IMR-90 (cell line): ENCODE measurements at regions not wholly inside any gene's neighbourhood (a gene's known extent, or its start where the extent isn't known, plus 50 kb on each side); places are given as distances from the start of the nearest gene placed in this dataset.

Experiments
- ATAC-seq: fragments of 200-7000 bp; cut with Tn5 transposase; 2 replicates; pipeline ENCODE4 v1.9.1; 2020; ENCODE audit warnings: low read depth, mild to moderate bottlenecking, moderate library complexity
- BruUV-seq: library from RNA; stranded (reverse); fragments of 400-500 nt; replicated peaks from 2 replicates; lab custom pipeline; 2021; lab: Mats Ljungman, UMichigan
- CTCF ChIA-PET: fragments of 300-600 bp; formaldehyde crosslinking; extraction: SDS; loops from one replicate; lab custom pipeline; 2021; ENCODE audit warnings: antibody characterized with exemption; lab: Yijun Ruan, JAX
- POLR2A ChIA-PET: fragments of 300-600 bp; sonication (Branson Sonifier 250); formaldehyde crosslinking; loops from one replicate; lab custom pipeline; 2022; ENCODE audit warnings: antibody characterized with exemption; ENCODE audit not compliant: unreplicated experiment; lab: Charles Lee
- DNase-seq: peaks from one replicate; pipeline ENCODE4 v3.0.0; 2013
- H2AFZ ChIP-seq: replicated peaks from 2 replicates; pipeline ENCODE3; 2013; ENCODE audit warnings: low read length, mild to moderate bottlenecking; ENCODE audit not compliant: poor library complexity
- H2AK5ac ChIP-seq: 2 replicates; pipeline ENCODE4 v1.6.1; 2013; ENCODE audit warnings: low read depth, low read length, inconsistent platforms
- H2AK9ac ChIP-seq: replicated peaks from 2 replicates; pipeline ENCODE3; 2013; ENCODE audit warnings: mild to moderate bottlenecking, low read depth, low read length, moderate library complexity; ENCODE audit not compliant: poor library complexity
- H2BK120ac ChIP-seq: 2 replicates; pipeline ENCODE4 v1.6.1; 2013; ENCODE audit warnings: low read depth, low read length, inconsistent platforms
- H2BK15ac ChIP-seq: 3 replicates; pipeline ENCODE4 v1.6.1; 2013; ENCODE audit warnings: low read depth, low read length, inconsistent platforms
- H2BK20ac ChIP-seq: 2 replicates; pipeline ENCODE4 v1.6.1; 2013; ENCODE audit warnings: low read depth, mild to moderate bottlenecking, inconsistent platforms, low read length, moderate library complexity
- H2BK5ac ChIP-seq: 2 replicates; pipeline ENCODE4 v1.6.1; 2013; ENCODE audit warnings: mild to moderate bottlenecking, low read depth, low read length, inconsistent platforms; ENCODE audit not compliant: poor library complexity, severe bottlenecking
- H3K14ac ChIP-seq: replicated peaks from 2 replicates; pipeline ENCODE4 v1.6.1; 2013; ENCODE audit warnings: low read depth, low read length, inconsistent platforms
- H3K18ac ChIP-seq: 2 replicates; pipeline ENCODE4 v1.6.1; 2013; ENCODE audit warnings: low read depth, low read length, control low read depth
- H3K23ac ChIP-seq: 2 replicates; pipeline ENCODE4 v1.6.1; 2013; ENCODE audit warnings: low read depth, low read length, inconsistent platforms
- H3K27ac ChIP-seq: 2 replicates; pipeline ENCODE4 v1.5.1; 2013; ENCODE audit warnings: mild to moderate bottlenecking, control low read depth, low read length; ENCODE audit not compliant: insufficient read depth
- H3K27me3 ChIP-seq: 2 replicates; pipeline ENCODE4 v1.6.1; 2013; ENCODE audit warnings: low read length; ENCODE audit not compliant: control insufficient read depth, insufficient read depth
- H3K36me3 ChIP-seq: 2 replicates; pipeline ENCODE4 v1.6.1; 2013; ENCODE audit warnings: low read length, mixed read lengths; ENCODE audit not compliant: control insufficient read depth, insufficient read depth
- H3K4ac ChIP-seq: 2 replicates; pipeline ENCODE4 v1.6.1; 2013; ENCODE audit warnings: low read depth, low read length, inconsistent platforms
- H3K4me1 ChIP-seq: 2 replicates; pipeline ENCODE4 v1.6.1; 2013; ENCODE audit warnings: low read length, mixed read lengths; ENCODE audit not compliant: control insufficient read depth, insufficient read depth
- H3K4me2 ChIP-seq: 2 replicates; pipeline ENCODE4 v1.6.1; 2013; ENCODE audit warnings: low read depth, mild to moderate bottlenecking, control low read depth, low read length, moderate library complexity
- H3K4me3 ChIP-seq: 2 replicates; pipeline ENCODE4 v1.5.1; 2013; ENCODE audit warnings: low read depth, mild to moderate bottlenecking, control low read depth, low read length, moderate library complexity; ENCODE audit not compliant: insufficient read depth
- H3K56ac ChIP-seq: 2 replicates; pipeline ENCODE4 v1.6.1; 2013; ENCODE audit warnings: low read length, inconsistent platforms; ENCODE audit not compliant: insufficient read depth; ENCODE audit errors: extremely low read depth
- H3K79me1 ChIP-seq, 2 experiments: 2 replicates each; pipeline ENCODE4 v1.6.1; 2013; ENCODE audit warnings: low read length in 2 of 2, inconsistent platforms in 1 of 2, low read depth in 1 of 2
- H3K9ac ChIP-seq: 2 replicates; pipeline ENCODE4 v1.6.1; 2013; ENCODE audit warnings: low read depth, low read length, control low read depth
- H3K9me1 ChIP-seq: 2 replicates; pipeline ENCODE4 v1.6.1; 2013; ENCODE audit warnings: low read length, inconsistent platforms; ENCODE audit not compliant: insufficient read depth
- H3K9me3 ChIP-seq: 2 replicates; pipeline ENCODE4 v1.6.1; 2013; ENCODE audit warnings: low read length; ENCODE audit not compliant: control insufficient read depth, insufficient read depth
- H4K20me1 ChIP-seq: 2 replicates; pipeline ENCODE4 v1.6.1; 2013; ENCODE audit warnings: low read length, inconsistent platforms; ENCODE audit not compliant: insufficient read depth
- H4K5ac ChIP-seq: 2 replicates; pipeline ENCODE4 v1.6.1; 2013; ENCODE audit warnings: mild to moderate bottlenecking, low read depth, low read length, control low read depth
- H4K8ac ChIP-seq, 2 experiments: 2 replicates each; pipeline ENCODE4 v1.6.1; 2013; ENCODE audit warnings: low read depth in 2 of 2, low read length in 2 of 2, control low read depth in 1 of 2, inconsistent platforms in 1 of 2
- H4K91ac ChIP-seq: 2 replicates; pipeline ENCODE4 v1.6.1; 2013; ENCODE audit warnings: low read depth, low read length, inconsistent platforms; ENCODE audit not compliant: insufficient read depth
- CEBPB ChIP-seq: IDR thresholded peaks from 2 replicates; pipeline ENCODE4 v1.6.1; 2012; ENCODE audit warnings: low read depth, low read length, improper control_type of control experiment
- CHD1 ChIP-seq: IDR thresholded peaks from 2 replicates; pipeline ENCODE4 v1.6.1; 2012; ENCODE audit warnings: low read depth, low read length, improper control_type of control experiment
- CTCF ChIP-seq: conservative IDR thresholded peaks from 2 replicates; pipeline ENCODE4 v1.5.1; 2012; ENCODE audit warnings: mild to moderate bottlenecking, low read depth, low read length, improper control_type of control experiment
- ELK1 ChIP-seq: fragments of 150-350 bp; IDR thresholded peaks from 2 replicates; pipeline ENCODE4 v1.6.1; 2016; ENCODE audit warnings: low read depth, mild to moderate bottlenecking, low read length, moderate library complexity, borderline replicate concordance
- MAFK ChIP-seq: IDR thresholded peaks from 2 replicates; pipeline ENCODE4 v1.6.1; 2012; ENCODE audit warnings: low read depth, low read length, improper control_type of control experiment
- NFE2L2 ChIP-seq: fragments of 150-350 bp; IDR thresholded peaks from 2 replicates; pipeline ENCODE4 v1.6.1; 2016; ENCODE audit warnings: low read depth, mild to moderate bottlenecking, low read length
- POLR2A ChIP-seq: IDR thresholded peaks from 2 replicates; pipeline ENCODE4 v1.6.1; 2012; ENCODE audit warnings: mild to moderate bottlenecking, low read depth, low read length
- RFX5 ChIP-seq: IDR thresholded peaks from 2 replicates; pipeline ENCODE4 v1.8.0; 2012; ENCODE audit warnings: low read depth, mild to moderate bottlenecking, low read length, moderate library complexity
- SMC3 ChIP-seq: fragments of 150-350 bp; IDR thresholded peaks from 2 replicates; pipeline ENCODE4 v1.6.1; 2016; ENCODE audit warnings: low read depth, mild to moderate bottlenecking, antibody characterized with exemption, low read length, moderate library complexity
- USF2 ChIP-seq: fragments of 150-350 bp; IDR thresholded peaks from 2 replicates; pipeline ENCODE4 v1.6.1; 2017; ENCODE audit warnings: mild to moderate bottlenecking, antibody characterized with exemption, low read length, low read depth
- WGBS, 2 experiments: methylation state at CpG; one replicate each; pipeline versions ENCODE4 v1.1.5 to v1.1.7; 2013; ENCODE audit warnings: missing lambda C conversion rate in 2 of 2; ENCODE audit not compliant: insufficient read length in 1 of 2; ENCODE audit errors: extremely low coverage in 2 of 2; 5-methylcytosine and 5-hydroxymethylcytosine counted together
- dilution Hi-C: fragments of 300-500 bp; cut with HindIII; formaldehyde crosslinking; loops from one replicate; pipeline ENCODE4 v1.14.3; 2018; ENCODE audit warnings: low sequenced_read_pairs; ENCODE audit not compliant: unreplicated experiment
- in situ Hi-C: fragments of 300-500 bp; cut with MboI; formaldehyde crosslinking; loops from 3 replicates; pipeline ENCODE4 v1.14.3; 2019; ENCODE audit warnings: low sequenced_read_pairs, inconsistent platforms, mixed read lengths
- intact Hi-C: fragments of 100-400 bp; cut with micrococcal nuclease; formaldehyde crosslinking; loops from 2 replicates; pipeline ENCODE4 v1.10.0; 2022

- Histone ChIP-seq H4K20me1 (no peaks in the 10 kb centered on the region), H2BK15ac (no peak overlapping the region), H3K4me3 (no peak overlapping the region), H3K56ac (no peak overlapping the region), H3K27ac (no peak overlapping the region), H3K4me2 (no peak overlapping the region), H2AFZ (no peak overlapping the region), H2AK5ac (no peak overlapping the region), H2BK5ac (no peak overlapping the region), H3K9me1 (no peaks in the 10 kb centered on the region), H2BK120ac (no peak overlapping the region), H3K27me3 (no peaks in the 10 kb centered on the region), H3K79me1 (no peaks in the 10 kb centered on the region), H3K36me3 (no peaks in the 10 kb centered on the region), H4K5ac (no peak overlapping the region), H3K4ac (no peak overlapping the region), H2BK20ac (no peak overlapping the region), H4K8ac (no peak overlapping the region), H3K9me3 (0 out of 2 replicates have a peak, but pooled peaks cover 1% of the 10 kb centered on the region), H2AK9ac (no peak overlapping the region), H3K9ac (no peak overlapping the region), H3K14ac (no peak overlapping the region), H4K91ac (no peak overlapping the region), H3K4me1 (no peaks in the 10 kb centered on the region), H3K18ac (no peak overlapping the region), H3K23ac (no peak overlapping the region)
- peak; percentile 49 for DNase-seq
- ChIA-PET CTCF (no interaction called here), POLR2A (no interaction called here)
- intact Hi-C loops (no loop called here), in situ Hi-C loops (no loop called here), dilution Hi-C loops (no loop called here)
- ATAC-seq: peak; percentile 46; the same call in 1 of the 2 replicates
- TF ChIP-seq MAFK (no peak), RFX5 (no peak), CTCF (no peak), SMC3 (no peak), CHD1 (no peak), ELK1 (no peak), USF2 (no peak), NFE2L2 (no peak), POLR2A (no peak), CEBPB (no peak)
- BruUV-seq: no TSS peak
- WGBS, 2 experiments: no CpG with 5 or more reads among the region's 1 CpG
These were observed 951.1 kb upstream of the ADGRB3 start for GRCh38 chr6:67683960-67684359.
